Fibroblast of skin of back (primary cell): ENCODE measurements at regions not wholly inside any gene's neighbourhood (a gene's known extent, or its start where the extent isn't known, plus 50 kb on each side); places are given as distances from the start of the nearest gene placed in this dataset.
A peak's percentile ranks its signal among the peaks of the same experiment; 100 is the strongest.
"Not testable (repeated sequence)": the region's sequence is repeated elsewhere in the genome, so short reads cannot be mapped to it uniquely, and the experiment has no call there.

Experiments
- DNase-seq: peaks from one replicate; pipeline ENCODE4 v3.0.0-alpha.2; 2013

- no peak for DNase-seq
These were observed 138.0 kb upstream of the DNAH14 start for GRCh38 chr1:224791362-224791941.

DNA sequence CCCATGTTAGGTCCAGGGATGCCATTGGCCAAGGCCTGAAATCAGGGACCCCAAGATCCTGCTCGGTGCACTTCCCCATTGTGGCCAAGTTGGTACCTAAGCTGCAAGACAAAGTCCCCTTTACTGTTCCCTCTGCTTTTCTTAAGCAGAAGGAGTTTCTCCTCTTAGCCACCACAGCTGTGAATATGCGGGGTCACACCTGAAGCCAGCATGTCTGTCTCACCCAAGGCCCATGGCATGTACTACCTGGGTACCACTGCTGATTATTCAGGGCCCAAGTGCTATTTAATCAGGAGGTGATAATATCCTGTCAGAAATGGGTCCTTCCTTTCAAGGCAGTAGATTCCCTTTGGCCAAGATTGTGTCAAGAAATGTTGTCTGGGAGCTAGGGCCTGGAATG, 133.9 kb upstream of the DNAH14 start:
- no peak for DNase-seq

- DNase-seq: no peak
These were observed 130.4 kb upstream of the DNAH14 start for GRCh38 chr1:224799083-224799482.

- DNase-seq: no peak
These were observed 128.9 kb upstream of the DNAH14 start for GRCh38 chr1:224800486-224801119.

DNA sequence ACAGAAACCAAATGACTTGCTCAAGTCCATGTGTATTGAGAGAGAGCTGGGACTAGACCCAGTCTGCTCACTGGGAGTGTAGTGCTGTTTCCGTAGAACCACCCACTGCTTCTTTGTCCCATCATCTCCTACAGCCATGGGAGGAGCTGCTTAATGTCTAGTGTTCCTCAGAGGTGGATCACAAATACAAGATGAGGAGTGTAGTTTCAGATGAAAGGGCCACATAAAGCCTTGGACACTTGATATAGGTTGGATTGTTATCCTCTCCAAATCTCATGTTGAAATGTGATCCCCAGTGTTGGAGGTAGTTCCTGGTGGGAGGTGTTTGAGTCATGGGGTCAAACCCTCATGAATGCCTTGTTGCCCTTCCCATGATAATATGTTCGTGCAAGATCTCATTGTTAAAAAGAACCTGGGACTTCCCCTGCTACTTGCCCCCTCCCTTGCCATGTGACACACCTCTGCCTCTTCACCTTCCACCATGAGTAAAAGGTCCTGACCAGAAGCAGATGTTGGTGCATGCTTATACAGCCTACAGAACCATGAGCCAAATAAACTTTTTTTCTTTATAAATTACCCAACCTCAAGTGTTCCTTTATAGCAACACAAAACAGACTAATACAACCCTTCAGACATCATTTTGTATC, 127.5 kb upstream of the DNAH14 start:
- DNase-seq: no peak

DNA sequence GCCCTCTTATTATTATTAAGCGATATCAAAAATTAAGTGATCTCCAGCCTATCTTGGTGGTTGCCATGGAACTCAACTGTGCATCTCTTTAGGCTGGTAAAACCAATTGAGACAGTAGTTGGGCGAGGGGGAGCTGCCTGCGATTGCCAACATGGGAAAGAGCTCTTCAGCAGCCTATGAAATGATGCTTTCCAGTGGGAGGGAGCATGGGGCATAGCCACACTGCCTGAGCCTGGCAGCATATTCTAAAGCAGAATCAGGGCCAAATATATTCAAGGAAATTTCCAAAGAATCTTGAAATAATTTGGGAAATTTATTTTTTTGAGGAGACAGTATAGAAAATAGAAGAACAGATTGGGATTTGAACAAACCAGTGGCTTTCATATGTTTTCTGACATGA, 126.9 kb upstream of the DNAH14 start:
- no peak for DNase-seq

DNA sequence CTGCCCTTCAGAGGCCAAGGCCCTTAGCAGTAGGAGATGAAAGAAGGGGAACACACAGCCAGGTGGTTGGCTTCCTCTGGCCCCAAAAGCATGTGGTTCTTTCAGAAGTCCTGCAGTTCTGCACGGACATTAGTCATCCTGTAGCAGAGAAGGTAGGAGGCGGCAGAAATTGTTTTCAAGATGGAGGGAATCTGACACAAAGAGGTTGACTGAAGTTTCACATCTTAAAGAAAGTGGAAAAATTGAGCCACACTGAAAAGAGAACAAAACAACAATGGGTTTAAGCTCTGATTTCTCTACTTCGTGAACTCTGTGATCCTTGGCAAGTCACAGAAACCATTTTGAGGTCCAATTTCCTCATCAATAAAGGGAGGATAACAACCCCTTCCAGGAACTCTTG, 125.3 kb upstream of the DNAH14 start:
- DNase-seq: no peak

DNA sequence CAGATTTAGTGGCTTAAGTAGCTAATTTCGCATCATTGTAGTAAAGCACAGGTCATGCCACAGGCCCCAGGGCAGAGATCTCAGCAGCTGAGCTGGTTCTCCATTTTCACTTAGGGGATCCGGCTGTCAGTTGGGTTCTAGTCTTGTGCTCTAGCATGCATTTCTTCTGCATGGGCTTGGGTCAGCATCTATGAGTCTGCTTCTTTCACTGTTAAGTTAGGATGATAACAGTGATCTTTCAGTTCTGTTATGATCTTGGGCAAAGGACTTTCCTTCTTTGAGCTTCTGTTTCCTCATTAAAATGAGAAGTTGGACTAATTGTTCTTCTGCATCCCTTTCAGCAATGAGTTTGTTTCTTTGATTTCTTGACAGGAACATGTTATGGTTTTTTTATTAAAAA, 123.6 kb upstream of the DNAH14 start:
- DNase-seq: no peak

GRCh38 chr1:224809137-224809536, 120.3 kb upstream of the DNAH14 start:
- DNase-seq: no peak

GRCh38 chr1:224809613-224810012, 119.9 kb upstream of the DNAH14 start:
- DNase-seq: no peak

- DNase-seq: no peak
These were observed 117.9 kb upstream of the DNAH14 start for GRCh38 chr1:224811564-224811963.

- DNase-seq: no peak
These were observed 113.8 kb upstream of the DNAH14 start for GRCh38 chr1:224815647-224816046.

DNA sequence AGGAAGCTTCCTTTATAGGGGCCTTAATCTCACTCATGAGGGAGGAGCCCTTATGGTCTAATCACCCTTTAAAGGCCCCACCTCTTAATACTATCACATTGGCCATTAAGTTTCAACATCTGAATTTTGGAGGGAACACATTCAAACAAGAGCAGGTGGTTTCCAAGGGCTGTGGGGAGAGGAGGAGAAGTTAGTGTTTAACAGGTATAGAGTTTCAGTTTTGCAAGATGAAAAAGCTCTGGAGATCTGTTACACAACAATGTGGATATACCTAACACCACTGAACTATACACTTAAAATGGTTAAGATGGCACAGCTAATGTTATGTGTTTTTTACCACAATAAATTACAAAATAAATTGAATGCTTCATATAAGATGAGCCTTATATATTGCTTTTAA, 113.4 kb upstream of the DNAH14 start:
- DNase-seq: no peak

DNA sequence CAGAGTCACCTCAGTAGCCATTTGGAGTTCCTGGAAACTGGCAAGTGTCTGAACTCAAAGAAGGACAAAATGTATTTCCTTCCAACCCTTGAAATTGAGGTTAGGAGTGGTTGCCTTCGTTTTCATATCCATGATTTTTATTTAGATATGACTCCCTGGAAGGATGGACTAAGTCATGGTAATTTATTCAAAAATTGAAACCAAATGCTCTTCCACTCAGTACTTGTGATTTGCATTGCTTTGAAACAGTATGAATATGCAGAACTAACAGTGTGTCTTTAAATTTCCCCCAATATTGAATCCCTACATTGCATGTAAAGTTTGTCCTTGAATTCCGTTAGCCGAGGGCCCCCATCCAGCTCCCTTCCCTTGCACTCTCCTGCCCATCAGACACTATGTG, 112.1 kb upstream of the DNAH14 start:
- no peak for DNase-seq

GRCh38 chr1:224819861-224820260, 109.6 kb upstream of the DNAH14 start:
- DNase-seq: no peak

DNA sequence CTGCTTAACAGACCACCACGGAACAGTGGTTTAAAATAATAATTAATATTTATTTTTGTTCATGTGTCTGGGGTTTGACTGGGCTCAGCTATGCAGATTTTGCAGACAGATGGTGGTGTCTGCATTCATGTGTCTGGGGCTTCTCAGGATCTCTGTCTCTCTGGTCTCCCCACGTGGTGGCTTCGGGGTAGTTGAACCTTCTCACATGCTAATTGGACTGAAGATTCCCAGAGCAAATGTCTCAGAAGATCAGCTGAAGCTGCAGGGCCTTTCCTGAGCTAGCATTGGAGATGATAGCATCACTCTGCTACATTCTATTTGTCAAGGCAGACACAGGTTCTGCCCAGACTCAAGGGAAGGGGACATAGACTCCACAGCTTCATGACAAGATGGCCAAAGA, 109.1 kb upstream of the DNAH14 start:
- DNase-seq: no peak

GRCh38 chr1:224821751-224822150, 107.7 kb upstream of the DNAH14 start:
- not testable (repeated sequence) for DNase-seq

- no peak for DNase-seq
These were observed 103.9 kb upstream of the DNAH14 start for GRCh38 chr1:224825525-224826000.

- DNase-seq: peak; percentile 7
These were observed 100.8 kb upstream of the DNAH14 start for GRCh38 chr1:224828691-224829090.

GRCh38 chr1:224831501-224831900, 98.0 kb upstream of the DNAH14 start:
- DNase-seq: no peak

DNA sequence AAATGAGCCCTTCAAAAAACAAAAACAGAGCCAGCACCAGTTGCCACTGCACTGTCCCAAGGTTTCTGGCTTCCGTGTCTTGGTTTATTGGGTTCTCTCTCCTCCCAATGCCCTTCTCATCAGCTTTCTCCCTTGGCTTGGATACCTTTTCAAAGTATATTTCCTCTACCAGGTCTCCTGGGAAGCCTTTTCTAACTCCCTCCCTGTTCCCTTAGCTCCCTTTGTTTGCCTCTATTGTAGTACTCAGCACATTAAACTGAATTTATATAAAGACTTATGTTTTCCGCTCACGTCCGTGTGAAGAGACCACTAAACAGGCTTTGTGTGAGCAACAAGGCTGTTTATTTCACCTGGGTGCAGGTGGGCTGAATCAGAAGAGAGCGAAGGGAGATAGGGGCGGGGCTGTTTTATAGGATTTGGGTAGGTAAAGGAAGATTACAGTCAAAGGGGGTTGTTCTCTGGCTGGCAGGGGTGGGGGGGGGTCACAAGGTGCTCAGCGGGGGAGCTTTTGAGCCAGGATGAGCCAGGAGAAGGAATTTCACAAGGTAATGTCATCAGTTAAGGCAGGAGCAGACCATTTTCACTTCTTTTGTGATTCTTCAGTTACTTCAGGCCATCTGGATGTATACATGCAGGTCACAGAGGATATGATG, 89.7 kb upstream of the DNAH14 start:
- not testable (repeated sequence) for DNase-seq

- DNase-seq: not testable (repeated sequence)
These were observed 87.7 kb upstream of the DNAH14 start for GRCh38 chr1:224841803-224842202.

GRCh38 chr1:224846119-224846907, 83.2 kb upstream of the DNAH14 start:
- no peak for DNase-seq
